Heart right ventricle (tissue), 16 donors: ENCODE measurements at regions not wholly inside any gene's neighbourhood (a gene's known extent, or its start where the extent isn't known, plus 50 kb on each side); places are given as distances from the start of the nearest gene placed in this dataset.

Experiments used
- ATAC-seq, 8 donors: fragments of 200-7000 bp; cut with Tn5 transposase; one replicate each; pipeline ENCODE4 v1.9.1; 2020; ENCODE audit warnings: mild to moderate bottlenecking in 8 of 8, moderate library complexity in 8 of 8, moderate number of reproducible peaks in 1 of 8
- DNase-seq, 2 donors: peaks; one replicate each; pipeline ENCODE4 v3.0.0-alpha.2; 2020
- H3K27ac ChIP-seq, 10 donors: fragments of 200-600 bp; sonication (generic) in 2 of 10; one replicate each; pipeline versions ENCODE4 v1.5.0 to v1.8.0; 2020 to 2022; ENCODE audit warnings: mild to moderate bottlenecking in 3 of 10
- H3K27me3 ChIP-seq, 7 donors: fragments of 200-600 bp; one replicate each; pipeline ENCODE4 v1.8.0; 2021 to 2022; ENCODE audit warnings: mild to moderate bottlenecking in 2 of 7
- H3K36me3 ChIP-seq, 9 donors: fragments of 200-600 bp; sonication (generic) in 1 of 9; one replicate each; pipeline versions ENCODE4 v1.5.0 to v1.8.0; 2020 to 2022; ENCODE audit warnings: mild to moderate bottlenecking in 2 of 9
- H3K4me1 ChIP-seq, 9 donors: fragments of 200-600 bp; sonication (generic) in 1 of 9; one replicate each; pipeline versions ENCODE4 v1.5.0 to v1.8.0; 2020 to 2022; ENCODE audit warnings: mild to moderate bottlenecking in 4 of 9
- H3K4me3 ChIP-seq, 10 donors: fragments of 200-600 bp; sonication (generic) in 2 of 10; one replicate each; pipeline versions ENCODE4 v1.5.0 to v1.8.0; 2020 to 2022; ENCODE audit warnings: mild to moderate bottlenecking in 7 of 10, moderate library complexity in 2 of 10
- H3K9me3 ChIP-seq, 11 donors: fragments of 200-600 bp in 10 of 11; sonication (generic) in 2 of 11; one replicate each; pipeline versions ENCODE4 v1.5.0 to v1.8.0; 2013 to 2022; ENCODE audit warnings: mild to moderate bottlenecking in 2 of 11, control low read depth in 1 of 11, moderate library complexity in 1 of 11
- CTCF ChIP-seq, 9 donors: fragments of 200-600 bp; sonication (generic) in 2 of 9; IDR thresholded peaks; one replicate each; pipeline versions ENCODE4 v1.5.0 to v1.8.0; 2021 to 2022; ENCODE audit warnings: antibody characterized with exemption in 9 of 9, mild to moderate bottlenecking in 5 of 9, moderate library complexity in 1 of 9
- WGBS, 2 donors: extraction: QIAGEN DNeasy Blood & Tissue Kit; methylation state at CpG; one replicate each; pipeline ENCODE4 v1.1.7; 2013; ENCODE audit warnings: inconsistent platforms in 1 of 2; 5-methylcytosine and 5-hydroxymethylcytosine counted together
- intact Hi-C, 10 donors: fragments of 100-400 bp; cut with DNase I; formaldehyde crosslinking; loops; one replicate each; pipeline versions ENCODE4 v1.11.1 to v1.14.2; 2022
- donor health status: Arrhythmogenic right ventricular cardiomyopathy.
- donor health status: ischemic (EF 13 %, LVEDD 7.1; RV severe dilation, severe dysfunction).
- donor health status: healthy with polysubstance abuse.
- donor health status: DM: no; HTN: yes; CAD: no.
- donor health status: DM: no; HTN: no; CAD: no.
- donor health status: ischemic (EF 25% LVEDD 6.9; RV normal size, moderate dysfunction).
- donor health status: ischemic (EF 25% LVEDD 5.7; RV mildly dilated, moderate dysfunction).
- donor health status: healthy.
- donor health status: DM: yes; HTN: yes; CAD: no.
- donor health status: Ischemic cardiomyopathy.
- donor health status: ischemic (EF 35%, LVEDD 5.7; RV mildly dilated, moderate dysfunction).
- donor health status: nonischemic (EF 11% LVEDD 7.7; RV severe dilation, severe dysfunction).
- donor health status: DM: yes; HTN: yes; CAD: no.
- donor health status: PGD.
- donor health status: ischemic (EF 29% LVEDD 5.4; RV normal size, mild dysfunction).
- donor health status: nonischemic (EF 23%, LVEDD 6.1; RV moderate dilation, normal function).

- H3K27me3 ChIP-seq: peaks cover 0 to 31% (median under 1%) of the 10 kb centered on the region in 7 donors
- H3K9me3 ChIP-seq: no peaks in the 10 kb centered on the region
- no peak overlapping the region for H3K27ac ChIP-seq
- TF ChIP-seq CTCF (IDR thresholded peaks at IDR 0.05): no peak
- DNase-seq: no peak
- WGBS, 2 donors: 84 to 87% methylated on average over 6 of the region's 6 CpGs
- intact Hi-C loops: no loop called here
- H3K4me1 ChIP-seq: no peaks in the 10 kb centered on the region
- no peak overlapping the region for H3K4me3 ChIP-seq
- H3K36me3 ChIP-seq: no peaks in the 10 kb centered on the region
- ATAC-seq: no peak
Measured at GRCh38 chr10:8325024-8325980, 270.8 kb downstream of the GATA3 start.

GRCh38 chr10:8326396-8327139 lies 272.1 kb downstream of the GATA3 start:
- Histone ChIP-seq H3K27ac (no peak overlapping the region), H3K9me3 (no peaks in the 10 kb centered on the region), H3K36me3 (no peaks in the 10 kb centered on the region), H3K4me1 (no peaks in the 10 kb centered on the region), H3K4me3 (no peak overlapping the region), H3K27me3 (peaks cover 0 to 20% (median 11%) of the 10 kb centered on the region in 7 donors)
- no peak for ATAC-seq
- no peak for TF ChIP-seq CTCF (IDR thresholded peaks at IDR 0.05)
- DNase-seq: no peak
- WGBS, 2 donors: 76 to 80% methylated on average over 18 of the region's 18 CpGs
- intact Hi-C loops: no loop called here

GRCh38 chr10:8327140-8327423 lies 272.6 kb downstream of the GATA3 start:
- no peak for ATAC-seq
- no peak for TF ChIP-seq CTCF (IDR thresholded peaks at IDR 0.05)
- Histone ChIP-seq H3K9me3 (no peaks in the 10 kb centered on the region), H3K4me1 (peaks cover 0 to 2% (median 0%) of the 10 kb centered on the region in 9 donors), H3K27ac (no peak overlapping the region), H3K27me3 (peaks cover 0 to 20% (median 7%) of the 10 kb centered on the region in 7 donors), H3K4me3 (no peak overlapping the region), H3K36me3 (no peaks in the 10 kb centered on the region)
- 82 to 84% methylated on average over 1 of the region's 1 CpG for WGBS, 2 donors
- no peak for DNase-seq
- intact Hi-C loops: no loop called here

GRCh38 chr10:8331387-8331786 lies 276.9 kb downstream of the GATA3 start:
- intact Hi-C loops: no loop called here
- 74 to 77% methylated on average over 14 of the region's 14 CpGs for WGBS, 2 donors
- peaks cover 0 to 14% (median 4%) of the 10 kb centered on the region in 9 donors for H3K4me1 ChIP-seq

More at GRCh38 chr10:8331387-8331786, 276.9 kb downstream of the GATA3 start:
- no peaks in the 10 kb centered on the region for H3K36me3 ChIP-seq
- ATAC-seq (no peak), DNase-seq (no peak)
- no peak overlapping the region for H3K4me3 ChIP-seq
- no peaks in the 10 kb centered on the region for H3K9me3 ChIP-seq
- TF ChIP-seq CTCF (IDR thresholded peaks at IDR 0.05): no peak
- no peak overlapping the region for H3K27ac ChIP-seq
- H3K27me3 ChIP-seq: peaks cover 0 to 43% (median 12%) of the 10 kb centered on the region in 7 donors
